PC-9 (cell line): ENCODE measurements at regions not wholly inside any gene's neighbourhood (a gene's known extent, or its start where the extent isn't known, plus 50 kb on each side); places are given as distances from the start of the nearest gene placed in this dataset.

Experiments
- EZH2 ChIP-seq: fragments of 200-600 bp; sonication (generic); IDR thresholded peaks from 2 replicates; pipeline ENCODE4 v1.8.0; 2017; ENCODE audit warnings: antibody characterized with exemption, low read depth
- TF ChIP-seq, protein P1 (sequence below): fragments of 200-600 bp; sonication (generic); conservative IDR thresholded peaks from 2 replicates; pipeline ENCODE4 v1.6.1; 2017; ENCODE audit warnings: mixed run types, antibody characterized with exemption, mild to moderate bottlenecking, moderate library complexity

GRCh38 chr18:24659827-24660720, 199.6 kb downstream of the HRH4 start:
- TF ChIP-seq, protein P1, sequence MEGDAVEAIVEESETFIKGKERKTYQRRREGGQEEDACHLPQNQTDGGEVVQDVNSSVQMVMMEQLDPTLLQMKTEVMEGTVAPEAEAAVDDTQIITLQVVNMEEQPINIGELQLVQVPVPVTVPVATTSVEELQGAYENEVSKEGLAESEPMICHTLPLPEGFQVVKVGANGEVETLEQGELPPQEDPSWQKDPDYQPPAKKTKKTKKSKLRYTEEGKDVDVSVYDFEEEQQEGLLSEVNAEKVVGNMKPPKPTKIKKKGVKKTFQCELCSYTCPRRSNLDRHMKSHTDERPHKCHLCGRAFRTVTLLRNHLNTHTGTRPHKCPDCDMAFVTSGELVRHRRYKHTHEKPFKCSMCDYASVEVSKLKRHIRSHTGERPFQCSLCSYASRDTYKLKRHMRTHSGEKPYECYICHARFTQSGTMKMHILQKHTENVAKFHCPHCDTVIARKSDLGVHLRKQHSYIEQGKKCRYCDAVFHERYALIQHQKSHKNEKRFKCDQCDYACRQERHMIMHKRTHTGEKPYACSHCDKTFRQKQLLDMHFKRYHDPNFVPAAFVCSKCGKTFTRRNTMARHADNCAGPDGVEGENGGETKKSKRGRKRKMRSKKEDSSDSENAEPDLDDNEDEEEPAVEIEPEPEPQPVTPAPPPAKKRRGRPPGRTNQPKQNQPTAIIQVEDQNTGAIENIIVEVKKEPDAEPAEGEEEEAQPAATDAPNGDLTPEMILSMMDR, result no peak
- no peak for TF ChIP-seq EZH2
